Body of pancreas (tissue), 4 donors: ENCODE measurements at regions not wholly inside any gene's neighbourhood (a gene's known extent, or its start where the extent isn't known, plus 50 kb on each side); places are given as distances from the start of the nearest gene placed in this dataset.

Experiments used
- POLR2A ChIP-seq, 3 donors: fragments of 450-650 bp; IDR thresholded peaks; one replicate each; pipeline ENCODE4 v1.6.1; 2016; ENCODE audit warnings: antibody characterized with exemption in 3 of 3, mild to moderate bottlenecking in 2 of 3
- TF ChIP-seq, protein P1 (sequence below), 7 experiments: fragments of 450-650 bp in 4 of 7; fragments of 200-600 bp in 3 of 7; sonication (generic) in 3 of 7; IDR thresholded peaks; one replicate each; pipeline ENCODE4 v1.5.1; 2016 to 2019; ENCODE audit warnings: antibody characterized with exemption in 7 of 7

DNA sequence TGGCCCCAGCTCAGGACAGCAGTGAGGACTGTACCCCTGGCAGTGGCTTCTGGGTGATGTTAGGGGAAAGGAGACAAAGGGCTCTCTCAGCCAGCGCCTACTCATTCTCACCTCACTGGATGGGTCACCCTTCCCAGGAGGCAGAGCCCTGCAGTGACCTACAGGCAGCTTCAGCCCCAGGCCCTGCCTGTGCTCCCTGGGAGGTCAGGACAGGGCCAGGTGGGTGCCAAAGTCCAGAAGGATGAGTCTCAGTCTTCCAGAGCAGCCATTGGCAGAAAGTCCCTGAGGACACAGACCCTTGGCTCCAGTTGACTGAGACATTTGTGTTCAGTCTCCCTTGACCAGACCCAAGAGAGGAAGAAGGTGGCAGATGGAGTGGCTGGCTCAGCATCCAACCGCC, 75.1 kb downstream of the TEX51 start:
- no peak for TF ChIP-seq POLR2A (IDR thresholded peaks at IDR 0.05)
- TF ChIP-seq, protein P1, sequence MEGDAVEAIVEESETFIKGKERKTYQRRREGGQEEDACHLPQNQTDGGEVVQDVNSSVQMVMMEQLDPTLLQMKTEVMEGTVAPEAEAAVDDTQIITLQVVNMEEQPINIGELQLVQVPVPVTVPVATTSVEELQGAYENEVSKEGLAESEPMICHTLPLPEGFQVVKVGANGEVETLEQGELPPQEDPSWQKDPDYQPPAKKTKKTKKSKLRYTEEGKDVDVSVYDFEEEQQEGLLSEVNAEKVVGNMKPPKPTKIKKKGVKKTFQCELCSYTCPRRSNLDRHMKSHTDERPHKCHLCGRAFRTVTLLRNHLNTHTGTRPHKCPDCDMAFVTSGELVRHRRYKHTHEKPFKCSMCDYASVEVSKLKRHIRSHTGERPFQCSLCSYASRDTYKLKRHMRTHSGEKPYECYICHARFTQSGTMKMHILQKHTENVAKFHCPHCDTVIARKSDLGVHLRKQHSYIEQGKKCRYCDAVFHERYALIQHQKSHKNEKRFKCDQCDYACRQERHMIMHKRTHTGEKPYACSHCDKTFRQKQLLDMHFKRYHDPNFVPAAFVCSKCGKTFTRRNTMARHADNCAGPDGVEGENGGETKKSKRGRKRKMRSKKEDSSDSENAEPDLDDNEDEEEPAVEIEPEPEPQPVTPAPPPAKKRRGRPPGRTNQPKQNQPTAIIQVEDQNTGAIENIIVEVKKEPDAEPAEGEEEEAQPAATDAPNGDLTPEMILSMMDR (IDR thresholded peaks at IDR 0.05), result no peak
